Activated T-cell treated with anti-CD3 and anti-CD28 coated beads for 1 hour (primary cell): ENCODE measurements at regions not wholly inside any gene's neighbourhood (a gene's known extent, or its start where the extent isn't known, plus 50 kb on each side); places are given as distances from the start of the nearest gene placed in this dataset.

Experiments
- DNase-seq: peaks from one replicate; pipeline ENCODE4 v3.0.0-alpha.2; 2020; ENCODE audit warnings: low read depth

DNA sequence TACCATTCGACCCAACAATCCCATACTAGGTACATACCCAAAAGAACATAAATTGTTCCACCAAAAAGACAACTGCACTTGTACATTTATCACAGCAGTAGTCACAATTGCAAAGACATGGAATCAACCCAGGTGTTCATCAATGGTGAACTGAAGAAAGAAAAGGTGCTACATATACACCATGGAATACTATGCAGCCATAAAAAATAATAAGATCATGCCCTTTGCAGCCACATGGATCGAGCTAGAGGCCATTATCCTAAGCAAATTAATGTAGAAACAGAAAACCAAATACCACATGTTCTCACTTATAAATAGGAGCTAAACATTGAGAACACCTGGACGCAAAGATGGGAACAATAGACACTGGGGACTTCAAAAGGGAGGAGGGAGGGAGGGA is 79.3 kb upstream of the NEBL start:
- no peak for DNase-seq

DNA sequence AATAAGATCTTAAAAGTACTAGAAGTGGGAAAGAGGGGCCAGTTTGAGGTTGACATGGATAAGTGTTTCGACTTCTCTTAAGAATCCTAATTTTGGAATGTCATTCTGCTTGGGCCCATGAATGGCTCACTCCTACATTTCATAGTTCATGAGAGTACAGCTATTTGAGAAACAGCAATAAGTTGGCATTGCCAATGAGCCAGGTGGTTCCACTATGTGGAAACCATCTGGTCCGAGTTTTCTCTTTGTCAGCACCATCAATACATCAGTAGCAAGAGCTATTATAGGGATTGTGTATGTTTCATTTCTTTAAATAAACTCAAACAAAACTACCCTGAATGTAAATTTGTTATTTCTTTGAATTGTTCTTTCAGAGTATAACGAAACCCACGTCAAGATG is 78.1 kb upstream of the NEBL start:
- no peak for DNase-seq

DNA sequence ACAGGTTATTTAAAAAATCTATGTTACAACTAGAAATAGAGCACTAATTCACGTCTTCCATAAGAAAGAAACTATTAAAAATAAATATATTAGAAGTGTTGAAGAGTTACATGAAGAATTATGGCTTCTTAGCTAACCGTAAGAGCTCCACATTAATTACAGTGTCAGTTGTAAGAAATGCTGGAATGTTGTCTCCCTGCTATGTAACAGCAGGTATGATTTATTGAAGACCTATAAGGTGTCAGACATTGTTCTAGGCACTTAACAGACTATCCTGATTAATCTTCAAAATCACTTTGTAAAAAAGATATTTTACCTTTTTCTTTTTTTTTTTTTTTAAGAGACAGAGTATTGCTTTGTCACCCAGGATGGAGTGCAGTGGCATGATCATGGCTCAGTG is 75.8 kb upstream of the NEBL start:
- DNase-seq, result no peak

DNA sequence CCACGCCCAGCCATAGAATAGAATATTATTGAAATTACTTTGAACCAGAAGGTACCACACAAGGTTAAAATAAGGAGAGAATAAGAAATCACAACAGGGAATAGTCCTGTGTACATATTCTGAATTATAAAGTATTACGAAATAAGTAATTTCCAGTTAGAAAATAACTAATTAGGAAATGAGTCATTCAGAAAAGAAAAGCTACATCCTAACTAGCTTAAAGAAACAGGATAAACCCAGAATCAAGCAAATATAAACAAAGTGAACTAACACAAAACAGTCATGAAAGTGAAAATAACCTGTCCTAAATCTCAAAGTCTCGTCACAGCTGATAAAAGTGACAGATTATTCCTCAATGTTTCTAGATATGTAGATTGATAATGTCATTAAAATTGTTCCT is 74.8 kb upstream of the NEBL start:
- no peak for DNase-seq

DNA sequence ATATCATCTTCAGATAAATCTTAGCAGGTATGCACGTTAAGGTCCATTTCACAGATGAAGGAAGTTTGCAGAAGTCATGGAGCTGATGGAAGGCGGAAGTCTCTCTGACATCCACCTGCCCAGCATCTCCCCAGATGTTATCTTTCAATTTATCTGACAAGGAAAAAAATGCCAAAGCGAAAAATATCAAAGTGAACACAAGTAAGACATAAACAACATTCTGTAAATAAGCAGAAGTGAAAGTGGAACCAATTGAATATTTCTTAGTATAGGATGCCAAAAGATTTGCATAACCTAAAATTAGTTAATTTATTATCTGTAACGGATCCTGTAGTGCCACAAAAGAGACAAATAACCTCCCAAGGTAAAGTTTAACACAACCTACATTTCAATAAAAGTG is 73.6 kb upstream of the NEBL start:
- no peak for DNase-seq

DNA sequence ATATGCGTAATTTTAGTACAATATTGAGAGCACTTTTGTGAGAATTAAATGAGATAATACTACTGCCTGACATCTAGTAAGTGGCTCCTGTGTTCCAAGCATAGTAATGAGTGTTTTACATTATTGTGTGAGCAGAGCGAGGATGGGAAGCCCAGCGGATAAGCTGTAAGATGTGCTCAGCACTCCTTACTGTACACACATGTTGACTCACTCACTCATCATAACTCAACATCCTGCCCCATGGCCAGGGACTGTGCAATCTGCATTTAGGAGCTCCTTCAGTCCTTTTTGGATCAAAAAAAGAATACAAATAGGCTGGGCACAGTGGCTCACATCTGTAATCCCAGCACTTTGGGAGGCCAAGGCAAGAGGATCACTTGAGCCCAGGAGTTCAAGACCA is 72.9 kb upstream of the NEBL start:
- DNase-seq, result no peak

DNA sequence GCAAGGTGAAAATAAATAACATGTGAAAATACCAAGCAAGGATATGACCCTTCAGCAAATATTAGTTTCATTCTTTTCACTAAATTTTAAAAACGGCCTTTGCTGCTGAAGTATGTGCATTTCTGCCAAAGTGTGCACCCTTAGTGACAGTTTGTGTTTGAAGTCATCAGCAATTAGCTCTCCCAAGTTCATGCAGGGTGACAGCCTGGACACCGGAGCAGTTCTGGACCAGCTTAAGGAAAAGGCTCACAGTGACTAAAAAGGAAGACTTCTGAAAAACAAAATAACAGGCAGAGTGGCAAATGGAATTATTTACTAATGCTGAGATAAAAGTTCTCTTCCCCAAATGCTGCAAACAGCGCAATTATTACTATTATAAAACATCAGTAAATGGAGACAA is 69.3 kb upstream of the NEBL start:
- no peak for DNase-seq

DNA sequence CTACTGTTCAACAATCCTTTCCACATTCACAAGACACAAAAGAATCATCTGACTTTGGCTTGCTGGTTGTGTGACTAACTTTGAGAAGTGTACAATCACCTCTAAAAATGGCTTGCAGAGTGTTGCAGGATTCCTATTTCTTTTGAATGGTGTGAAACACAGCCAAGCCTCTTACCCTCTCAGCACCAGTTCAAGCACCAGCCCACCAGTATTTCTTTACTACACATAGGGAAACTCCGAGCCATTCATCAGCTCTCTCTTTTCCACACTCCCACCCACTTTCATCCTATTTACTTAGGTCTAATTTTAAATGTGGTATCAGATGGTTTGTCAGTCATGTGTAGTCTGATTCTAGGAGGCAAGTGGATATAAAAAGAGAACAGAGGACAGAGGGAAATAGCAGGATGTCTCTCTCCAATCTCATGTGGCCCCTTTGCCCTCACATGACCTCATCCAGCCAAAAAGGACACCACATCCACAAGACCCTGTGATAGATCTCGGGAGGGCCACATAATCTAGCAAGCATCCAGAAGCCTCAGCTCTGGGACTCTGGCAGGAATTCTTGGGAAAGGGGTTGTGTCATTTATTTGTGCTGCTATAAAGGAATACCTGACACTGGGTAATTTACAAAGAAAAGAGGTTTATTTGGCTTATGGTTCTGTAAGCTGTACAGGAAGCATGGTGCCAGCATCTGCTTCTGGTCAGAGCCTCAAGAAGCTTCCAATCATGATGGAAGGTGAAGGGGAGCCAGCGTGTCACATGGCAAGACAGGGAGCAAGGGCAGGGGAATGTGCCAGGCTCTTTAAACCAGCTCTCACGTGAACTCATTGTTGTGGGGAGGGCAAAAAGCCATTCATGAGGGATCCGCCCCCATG is 66.8 kb upstream of the NEBL start:
- DNase-seq, result no peak

DNA sequence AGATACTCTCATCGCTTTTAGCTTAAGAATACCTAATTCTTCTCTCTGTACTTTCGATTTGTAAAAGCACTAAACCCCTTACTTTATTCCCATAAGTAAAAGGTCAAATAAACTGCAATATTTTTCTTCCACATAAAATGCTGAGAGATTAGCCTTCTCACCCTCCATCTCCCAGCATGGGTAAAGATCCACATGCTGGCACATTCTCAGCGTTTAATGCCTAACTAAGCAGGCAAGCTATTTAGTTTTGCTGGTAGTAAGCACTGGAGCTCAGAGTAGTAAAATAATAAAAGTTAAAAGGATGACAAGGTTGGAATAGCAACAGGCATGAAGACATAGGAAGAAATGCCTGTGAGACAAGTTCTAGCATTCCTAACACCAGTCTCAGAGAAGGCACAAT is 65.9 kb upstream of the NEBL start:
- no peak for DNase-seq

DNA sequence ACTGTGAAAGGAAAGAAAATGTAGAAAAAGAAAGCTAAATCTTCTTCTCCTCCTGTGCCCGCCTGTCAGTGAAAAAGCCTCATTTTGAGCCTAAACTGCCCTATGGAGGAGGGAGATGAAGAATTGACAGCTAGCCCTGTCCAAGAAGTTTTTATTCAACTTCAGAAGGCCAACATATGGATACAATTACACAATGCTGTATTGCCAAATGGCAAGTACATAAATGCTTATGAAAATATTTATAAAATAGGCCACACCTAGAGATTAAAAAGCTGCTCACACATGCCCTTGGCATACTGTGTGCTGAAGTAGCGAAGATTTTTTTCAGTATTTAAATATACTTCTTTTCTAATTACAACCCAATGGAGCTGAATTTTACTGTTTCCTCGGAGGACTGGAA is 65.1 kb upstream of the NEBL start:
- DNase-seq, result no peak

DNA sequence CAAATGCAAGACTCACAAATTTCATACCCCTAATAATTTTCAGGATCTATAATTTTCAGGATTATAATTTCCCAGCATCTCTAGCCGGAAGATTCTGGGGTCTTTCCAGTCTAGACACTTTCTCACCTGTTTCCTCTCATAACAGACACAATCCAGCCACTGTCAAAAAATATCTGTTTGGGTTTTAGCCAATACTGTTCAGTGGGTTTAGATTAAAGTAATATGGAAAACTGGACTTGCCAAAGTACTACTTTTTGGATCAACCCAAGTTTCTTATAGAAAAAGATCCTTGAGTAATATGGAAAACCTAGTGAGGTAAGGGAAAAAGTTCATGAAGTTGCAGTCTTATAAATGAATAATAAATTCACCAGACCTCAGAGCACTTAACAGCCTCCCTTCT is 62.1 kb upstream of the NEBL start:
- no peak for DNase-seq

DNA sequence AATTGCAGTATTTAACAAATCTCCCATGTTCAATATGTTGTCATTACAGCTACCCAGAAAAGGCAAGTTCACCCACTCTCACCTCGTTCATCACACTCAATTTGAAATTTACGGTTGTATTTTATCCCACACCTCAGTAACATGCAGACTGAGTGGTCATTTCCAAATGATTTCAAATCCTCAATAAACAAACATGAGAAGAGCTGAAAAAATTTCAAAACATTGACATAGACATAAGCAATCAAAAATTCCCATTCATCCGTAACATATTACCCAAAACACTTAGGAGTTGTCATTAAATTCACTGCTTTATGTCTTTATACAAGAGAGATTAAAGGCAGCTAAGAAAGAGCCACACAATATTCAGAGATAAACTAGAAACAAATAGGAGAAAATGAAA is 61.7 kb upstream of the NEBL start:
- no peak for DNase-seq

DNA sequence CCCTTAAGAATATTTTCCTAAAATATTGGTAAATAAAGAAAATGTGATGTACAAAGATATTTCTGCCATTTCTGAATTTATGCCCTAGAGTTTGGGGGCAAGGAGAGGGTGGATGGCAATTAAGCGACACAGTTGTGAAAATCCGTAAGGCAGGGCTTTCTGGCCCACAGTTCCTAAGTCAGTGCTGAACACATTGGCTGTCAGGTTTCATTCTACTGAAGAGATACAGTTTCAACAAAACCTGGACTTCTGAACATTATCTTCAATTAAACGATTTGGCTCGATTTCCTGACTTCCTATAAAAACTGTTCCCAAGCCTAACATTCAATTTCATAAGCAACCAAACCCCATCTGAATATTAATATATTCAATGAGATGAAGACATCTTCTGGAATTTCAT is 61.1 kb upstream of the NEBL start:
- no peak for DNase-seq

DNA sequence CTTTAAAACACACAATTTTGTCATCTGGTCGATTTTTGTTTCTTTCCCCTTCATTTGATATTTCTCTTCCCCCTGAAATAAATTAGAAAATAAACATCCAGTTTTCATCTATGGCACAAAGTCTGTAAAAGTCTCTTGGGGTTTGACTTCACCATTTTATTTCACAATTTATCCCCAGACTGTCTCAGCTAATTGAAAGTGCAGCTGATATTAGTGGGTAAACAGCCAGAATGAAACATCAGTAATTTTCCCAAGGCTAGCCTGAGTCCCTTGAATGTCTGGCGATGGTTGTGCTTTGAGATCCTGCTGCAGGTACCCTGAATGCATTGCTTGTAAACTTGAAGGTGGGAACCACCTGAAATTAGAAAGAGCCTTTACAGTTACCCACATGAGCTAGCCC is 60.6 kb upstream of the NEBL start:
- no peak for DNase-seq

DNA sequence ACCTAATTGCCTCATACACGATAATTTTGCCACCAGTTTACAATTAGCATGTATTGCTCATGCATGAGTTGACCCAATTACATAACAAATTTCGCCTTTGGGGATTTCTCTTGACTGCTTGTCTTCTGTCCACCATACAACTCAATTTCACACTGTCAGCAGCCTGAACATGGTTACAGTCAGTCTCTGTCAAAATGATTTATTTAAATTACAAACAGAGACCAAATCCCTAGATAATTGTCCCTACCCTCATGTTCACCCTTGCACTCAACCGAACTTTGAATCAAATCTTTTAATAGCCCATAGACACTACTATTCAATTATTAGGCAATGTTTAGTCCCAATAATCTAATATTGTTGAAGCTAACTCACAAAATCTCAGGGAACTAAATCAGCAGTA is 59.7 kb upstream of the NEBL start:
- no peak for DNase-seq

DNA sequence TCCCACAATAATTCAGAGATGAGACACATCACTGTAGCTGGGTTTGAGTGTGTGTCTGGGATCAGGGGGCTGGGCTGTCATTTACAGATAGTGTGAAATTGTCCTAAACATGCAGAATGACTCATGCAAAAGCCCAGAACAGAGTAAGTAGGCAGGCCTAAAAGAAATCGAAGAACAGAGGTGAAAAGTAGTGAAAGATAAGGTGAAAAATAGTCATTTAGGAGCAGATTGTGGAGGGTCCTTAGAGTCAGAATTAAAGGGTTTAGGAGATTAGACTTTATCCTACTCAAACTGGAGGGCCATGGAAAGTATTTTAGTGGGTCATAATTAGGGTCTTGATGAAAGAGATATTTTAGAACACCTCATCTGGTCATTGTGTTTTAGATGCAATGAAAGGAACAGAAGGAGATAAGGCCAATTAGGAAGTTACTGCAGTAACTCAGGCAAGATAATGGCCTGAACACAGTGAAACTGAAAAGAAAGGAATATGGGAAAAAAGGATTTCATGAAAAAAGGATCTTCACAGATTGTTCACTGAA is 58.3 kb upstream of the NEBL start:
- DNase-seq, result no peak

DNA sequence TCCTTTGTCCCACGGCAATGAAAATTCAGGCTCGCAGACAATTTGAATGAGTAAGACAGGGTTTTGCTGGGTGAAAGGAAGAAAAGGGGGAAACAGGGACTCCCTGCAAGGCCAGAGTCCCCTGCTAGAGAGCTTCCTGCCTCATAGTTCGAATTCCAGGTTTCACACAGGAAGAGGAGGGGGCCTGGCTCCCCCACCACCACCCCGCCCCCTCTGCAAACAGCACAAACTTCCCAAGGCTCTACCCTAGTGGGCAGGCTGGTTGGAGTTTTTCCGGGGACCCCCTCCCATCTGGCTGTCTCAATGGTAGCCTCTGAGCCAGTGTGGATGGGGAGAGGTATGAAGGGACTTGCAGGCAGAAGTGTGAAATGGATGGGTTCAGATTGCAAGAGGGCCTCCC is 57.4 kb upstream of the NEBL start:
- DNase-seq, result no peak

DNA sequence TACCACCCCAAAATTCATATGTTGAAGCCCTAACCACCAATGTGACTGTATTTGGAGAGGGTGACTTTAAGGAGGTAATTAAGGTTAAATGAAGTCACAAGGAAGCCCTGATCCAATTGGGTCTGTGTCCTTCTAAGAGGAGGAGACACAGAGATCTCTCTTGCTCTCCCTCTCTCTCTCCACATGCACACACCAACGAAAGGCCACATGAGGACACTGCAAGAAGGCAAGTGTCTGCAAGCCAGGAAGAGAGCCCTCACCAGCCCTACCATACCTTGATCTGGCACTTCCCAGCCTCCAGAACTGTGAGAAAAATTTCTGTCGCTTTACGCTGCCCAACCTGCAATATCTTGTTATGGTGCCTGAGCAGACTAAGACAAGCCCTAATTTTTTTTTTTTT is 56.0 kb upstream of the NEBL start:
- DNase-seq, result no peak

DNA sequence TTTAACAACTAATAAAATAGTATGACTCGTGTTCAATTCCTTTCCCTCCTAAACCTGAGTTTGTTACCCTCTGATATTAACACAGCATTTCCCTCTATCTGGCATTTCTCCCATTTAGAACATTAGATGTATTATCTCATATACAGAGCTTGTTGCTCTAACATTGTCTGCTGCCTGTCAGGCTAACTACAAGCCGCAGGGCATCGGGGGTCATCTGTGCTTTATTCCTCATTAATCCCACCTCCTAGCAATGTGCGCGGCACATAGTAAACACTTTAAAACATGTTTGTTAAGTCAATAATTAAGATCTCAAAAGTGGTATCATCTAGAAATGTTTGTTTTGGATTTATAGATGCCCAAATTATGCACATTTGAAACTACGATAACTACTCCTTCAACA is 52.9 kb upstream of the NEBL start:
- no peak for DNase-seq

DNA sequence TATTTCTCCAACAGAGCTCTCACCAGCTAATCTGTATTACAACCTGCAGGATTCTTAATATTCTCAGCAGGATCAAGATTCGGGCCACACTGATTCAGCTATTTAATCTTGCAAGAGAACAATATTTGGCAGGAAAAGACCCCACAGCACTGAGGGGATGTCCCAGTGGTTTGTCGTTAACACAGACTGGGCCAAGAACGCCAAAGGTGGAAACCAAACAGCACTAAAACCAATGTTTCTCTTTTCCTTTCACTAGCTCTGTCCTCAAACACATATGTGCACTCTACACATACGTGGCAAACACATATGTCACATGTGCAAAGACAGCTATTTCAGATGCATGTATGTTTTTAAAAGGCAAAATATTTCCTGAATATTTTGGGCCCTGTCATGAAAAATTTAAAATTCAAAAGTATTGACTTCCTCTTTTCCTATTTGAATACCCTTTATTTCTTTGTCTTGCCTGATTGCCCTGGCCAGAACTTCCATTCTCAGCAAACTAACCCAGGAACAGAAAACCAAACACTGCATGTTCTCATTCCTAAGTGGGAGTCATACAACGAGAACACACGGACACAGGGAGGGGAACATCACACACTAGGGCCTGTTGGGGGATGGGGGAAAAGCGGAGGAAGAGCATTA is 51.7 kb upstream of the NEBL start:
- no peak for DNase-seq
